DMS53 treated with DMSO at 0.1 percent for 48 hours (cell line): ENCODE measurements at regions not wholly inside any gene's neighbourhood (a gene's known extent, or its start where the extent isn't known, plus 50 kb on each side); places are given as distances from the start of the nearest gene placed in this dataset.
"Not testable (repeated sequence)": the region's sequence is repeated elsewhere in the genome, so short reads cannot be mapped to it uniquely, and the experiment has no call there.

ENCODE experiments used
- DNase-seq: peaks from one replicate; lab custom pipeline; 2025; ENCODE audit not compliant: unreplicated experiment; lab: John Stamatoyannopoulos, UW

GRCh38 chr9:105022545-105022944 is 94.6 kb upstream of the ABCA1 start:
- not testable (repeated sequence) for DNase-seq

- no peak for DNase-seq
Observed at GRCh38 chr9:105023788-105024187, 95.8 kb upstream of the ABCA1 start.

- DNase-seq: no peak
Observed at GRCh38 chr9:105024529-105024928, 96.6 kb upstream of the ABCA1 start.

DNA sequence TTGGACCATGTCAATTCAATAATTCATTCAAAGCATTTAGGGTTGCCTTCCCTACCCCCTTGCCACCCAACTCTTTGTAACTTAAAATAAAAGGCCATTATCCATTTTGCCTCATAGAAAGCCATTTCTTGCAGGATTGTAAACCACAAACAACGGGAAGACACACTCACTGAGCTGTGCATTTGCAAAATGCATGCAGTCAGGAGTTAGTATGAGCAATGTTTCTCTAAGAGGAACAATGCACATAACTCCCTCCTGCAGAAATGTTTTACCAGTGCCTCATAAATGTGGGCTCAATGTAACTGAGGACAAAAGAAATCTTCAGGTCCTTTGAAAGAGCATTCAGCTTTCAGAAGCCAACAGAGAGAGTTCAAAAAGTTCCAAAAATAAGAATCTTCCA is 98.5 kb upstream of the ABCA1 start:
- DNase-seq: no peak

GRCh38 chr9:105027084-105027483 is 99.1 kb upstream of the ABCA1 start:
- DNase-seq: no peak

DNA sequence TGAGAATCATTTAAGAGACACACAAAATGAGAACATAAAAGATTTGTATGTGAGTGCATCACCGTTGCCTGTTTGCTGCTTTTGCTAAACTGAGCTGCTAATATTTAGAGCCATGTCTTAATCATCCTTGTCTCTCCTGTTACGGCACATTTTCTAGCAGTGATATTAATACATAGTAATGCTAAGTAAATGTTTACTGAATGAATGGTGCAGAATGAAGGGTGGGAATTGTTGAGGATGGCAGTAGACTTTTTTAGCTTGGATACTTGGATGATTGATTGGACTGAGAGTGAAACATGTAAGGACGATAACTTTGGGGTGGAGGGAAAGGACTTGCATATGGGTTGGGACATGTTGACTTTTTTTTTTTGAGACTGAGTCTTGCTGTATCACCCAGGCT is 102.3 kb upstream of the ABCA1 start:
- no peak for DNase-seq

DNA sequence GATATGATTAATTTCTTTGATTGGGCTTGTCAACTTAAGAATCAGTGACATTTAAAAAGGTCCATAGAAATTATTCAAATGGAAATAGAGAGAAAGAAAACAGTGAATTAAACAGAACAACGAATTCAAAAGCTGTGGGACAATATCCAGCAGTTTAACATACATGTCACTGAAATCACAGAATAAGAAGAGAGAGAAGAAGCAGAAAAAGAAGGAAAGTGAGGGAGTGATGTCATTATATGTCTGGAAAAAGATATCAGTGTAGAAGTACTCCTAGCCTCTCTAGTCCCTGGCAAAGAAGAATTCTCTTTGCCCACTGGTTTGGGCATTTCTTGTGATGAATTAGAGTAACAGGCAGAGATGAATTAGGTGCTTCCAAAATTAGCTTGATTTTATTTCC is 109.2 kb upstream of the ABCA1 start:
- no peak for DNase-seq

- no peak for DNase-seq
Observed at GRCh38 chr9:105038051-105038450, 110.1 kb upstream of the ABCA1 start.

GRCh38 chr9:105039175-105039799 is 111.3 kb upstream of the ABCA1 start:
- DNase-seq: peak; percentile 3

DNA sequence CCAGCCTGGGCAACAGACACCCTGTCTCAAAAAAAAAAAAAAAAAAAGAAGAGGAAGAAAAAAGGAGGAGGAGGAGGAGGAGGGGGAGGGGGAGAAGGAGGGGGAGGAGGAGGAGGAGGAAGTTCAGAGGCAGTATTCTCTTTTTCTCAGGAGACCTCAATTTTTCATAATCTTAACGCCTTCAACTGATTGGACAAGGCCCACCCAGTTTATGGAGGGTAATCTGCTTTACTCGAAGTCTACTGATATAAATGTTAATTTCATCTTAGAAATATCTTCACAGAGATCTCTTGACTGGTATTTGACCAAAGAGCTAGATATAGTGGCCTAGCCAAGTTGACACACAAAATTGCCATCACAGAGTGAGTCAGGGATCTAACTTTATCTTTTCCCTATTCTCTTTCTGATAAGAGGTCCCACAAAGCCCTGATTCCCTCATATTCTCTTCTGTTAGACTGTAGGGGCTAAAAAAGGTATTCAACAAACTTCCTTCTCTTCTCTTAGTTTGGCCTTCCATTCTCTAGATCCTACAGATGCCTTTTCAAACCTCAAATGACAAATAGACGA is 115.5 kb upstream of the ABCA1 start:
- no peak for DNase-seq

DNA sequence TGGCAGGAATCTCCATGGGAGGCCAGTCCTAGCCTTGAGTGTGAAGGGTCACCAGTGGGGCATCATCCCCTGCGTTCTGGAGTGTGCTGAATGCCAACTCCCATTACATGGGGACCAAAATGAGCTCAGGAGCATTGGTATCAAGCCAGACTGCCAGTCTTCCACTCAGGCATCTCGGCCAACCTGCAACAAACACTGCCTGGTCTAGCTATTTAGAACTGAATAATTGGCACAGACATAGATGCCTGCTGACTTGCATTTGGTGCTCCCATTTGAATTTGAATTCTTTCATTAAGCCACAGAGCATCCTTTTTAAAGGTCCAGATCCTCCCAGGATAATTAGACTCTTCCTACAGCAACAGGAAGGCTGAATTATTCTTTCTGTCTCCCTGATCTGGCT is 116.6 kb upstream of the ABCA1 start:
- no peak for DNase-seq

DNA sequence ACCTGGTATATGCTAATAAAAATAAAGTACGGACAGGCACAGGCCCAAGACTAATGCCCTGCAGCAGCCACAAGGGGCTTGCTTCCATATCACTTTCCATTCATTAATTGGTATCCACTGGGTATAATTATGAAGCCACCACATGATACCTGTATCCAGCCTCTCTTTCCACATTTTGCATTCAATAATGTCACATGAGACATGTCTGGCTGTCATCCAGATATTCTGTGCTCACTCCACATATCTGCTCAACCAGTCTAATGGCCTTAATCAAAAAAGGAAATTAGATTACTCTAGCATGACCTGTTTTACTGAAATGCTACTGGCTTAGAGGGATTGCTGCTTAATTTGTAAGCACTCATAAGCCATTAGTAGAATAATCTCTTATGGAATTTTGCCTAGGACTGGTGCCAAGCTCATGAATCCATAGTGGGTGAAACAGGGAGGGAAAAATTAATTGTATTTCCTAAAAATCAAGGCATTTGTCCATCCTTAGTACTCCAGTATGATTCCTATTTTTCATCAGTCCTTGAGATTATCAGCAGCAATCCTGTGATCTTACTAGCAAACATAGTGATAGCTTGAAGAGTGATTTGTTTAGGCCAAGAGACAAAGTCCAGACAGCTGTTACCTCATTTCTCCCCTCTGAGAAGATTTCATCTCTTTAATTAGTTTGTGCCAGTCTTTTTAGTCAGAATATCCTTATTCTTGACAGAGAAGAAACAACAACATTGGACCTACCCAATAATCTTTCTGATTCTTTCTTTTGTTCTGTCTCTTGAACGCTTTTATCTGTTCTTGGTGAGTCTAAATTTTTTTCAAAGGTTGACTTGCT is 119.2 kb upstream of the ABCA1 start:
- DNase-seq: no peak

- DNase-seq: no peak
Observed at GRCh38 chr9:105047742-105048041, 119.7 kb upstream of the ABCA1 start.

DNA sequence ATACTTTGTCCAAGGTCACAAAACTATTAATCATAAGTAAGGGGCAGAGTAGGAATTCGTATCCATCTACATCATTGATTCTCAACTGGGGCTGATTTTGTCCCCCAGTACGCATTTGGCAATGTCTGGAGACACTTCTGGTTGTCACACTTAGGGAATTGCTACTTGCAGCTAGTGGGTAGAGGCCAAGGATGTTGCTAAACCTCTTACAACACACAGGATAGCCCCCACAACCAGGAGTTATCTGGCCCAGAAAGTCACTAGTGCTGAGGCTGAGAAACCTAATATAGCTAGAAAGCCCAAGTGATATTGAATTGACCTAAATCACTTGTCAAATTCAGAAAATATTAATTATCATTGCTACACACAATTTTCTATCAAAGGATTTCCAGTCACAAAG is 120.4 kb upstream of the ABCA1 start:
- no peak for DNase-seq

DNA sequence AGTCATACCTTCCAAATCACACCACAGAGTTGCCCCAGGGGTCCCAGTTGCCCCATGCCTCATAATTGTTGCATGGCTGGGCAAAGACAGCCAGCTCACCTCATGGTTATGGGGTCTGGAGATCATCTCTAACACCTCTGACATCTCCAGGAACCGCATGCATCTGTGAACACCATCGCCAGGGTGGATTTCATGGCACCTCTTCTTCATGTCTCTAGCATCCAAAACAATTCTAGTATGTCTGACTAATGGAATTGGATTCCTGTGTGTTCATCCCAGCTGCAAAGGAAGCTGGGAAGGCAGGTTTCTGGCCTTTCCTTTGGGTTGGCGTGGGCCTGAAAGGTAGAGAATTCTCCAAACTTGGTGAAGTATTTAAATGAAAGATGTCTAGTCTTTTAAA is 122.3 kb upstream of the ABCA1 start:
- DNase-seq: no peak

DNA sequence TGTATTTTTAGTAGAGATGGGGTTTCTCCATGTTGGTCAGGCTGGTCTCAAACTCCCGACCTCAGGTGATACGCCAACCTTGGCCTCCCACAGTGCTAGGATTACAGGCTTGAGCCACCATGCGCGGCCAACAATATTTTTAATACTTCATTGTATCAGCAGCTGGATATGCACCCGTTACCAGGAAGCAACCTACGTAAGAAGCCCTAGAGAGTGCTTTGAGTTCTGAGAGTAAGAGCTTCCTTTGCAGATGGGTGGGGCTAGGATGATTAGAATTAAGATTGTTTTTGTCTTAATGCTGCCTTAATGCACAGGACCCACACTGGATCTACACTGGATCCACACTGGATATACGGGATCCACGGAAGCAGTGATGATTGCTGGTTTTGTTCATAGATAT is 123.9 kb upstream of the ABCA1 start:
- DNase-seq: no peak

DNA sequence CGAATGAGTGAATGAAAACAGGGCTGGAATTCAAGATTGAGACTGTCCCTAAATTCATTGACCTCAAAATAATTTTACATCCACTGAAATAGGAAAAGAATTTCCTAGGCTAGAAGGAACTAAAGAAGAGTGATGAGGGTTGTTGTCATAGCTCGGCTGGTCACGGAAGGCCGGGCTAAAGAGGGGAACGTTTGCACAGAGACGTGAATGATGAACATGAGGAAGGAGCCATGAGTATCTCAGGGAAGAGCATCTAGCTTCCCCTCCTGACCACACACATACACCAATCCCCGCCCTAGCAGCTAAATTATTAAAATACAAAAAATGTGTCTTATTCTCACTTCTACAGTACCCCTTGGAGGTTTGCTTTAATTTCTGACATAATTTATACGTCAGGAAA is 124.4 kb upstream of the ABCA1 start:
- DNase-seq: no peak

- no peak for DNase-seq
Observed at GRCh38 chr9:105053209-105053652, 125.3 kb upstream of the ABCA1 start.

DNA sequence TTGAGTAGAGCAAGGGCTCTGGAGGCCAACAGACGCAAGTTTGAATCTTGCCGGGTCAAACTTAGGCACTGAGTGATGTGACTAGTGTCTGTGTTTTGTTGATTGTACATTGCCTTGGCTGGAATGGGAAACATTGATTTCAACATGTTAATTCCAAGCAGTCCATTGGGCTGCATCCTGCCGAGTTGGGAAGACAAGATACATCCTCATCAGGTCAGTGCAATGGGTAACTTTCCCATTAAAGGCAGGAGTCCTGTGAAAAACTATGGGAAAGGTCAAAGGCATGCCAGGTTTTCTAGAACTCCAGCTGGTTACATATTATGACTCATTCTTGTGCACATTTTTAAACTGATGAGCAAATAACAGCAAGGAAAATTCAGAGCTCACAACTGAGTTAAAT is 126.5 kb upstream of the ABCA1 start:
- peak; percentile 81 for DNase-seq

DNA sequence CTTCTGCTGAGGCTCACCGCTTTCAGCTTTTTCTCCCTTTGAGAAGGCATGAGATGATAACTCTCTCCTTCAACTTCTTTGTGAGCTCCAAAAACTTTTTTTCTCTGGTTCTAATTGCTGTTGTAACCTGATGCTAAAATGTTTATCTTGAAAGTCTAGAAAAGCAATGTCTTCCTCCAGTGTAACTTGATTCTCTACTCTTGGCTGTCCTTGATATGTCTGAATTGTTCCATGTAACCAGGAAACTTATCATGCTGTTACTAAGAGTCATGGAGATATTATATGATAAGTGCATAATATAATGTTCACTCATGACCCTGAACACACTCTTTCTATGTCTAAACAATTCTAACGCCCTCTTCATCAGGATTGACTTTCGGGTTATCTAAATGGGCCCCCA is 128.0 kb upstream of the ABCA1 start:
- no peak for DNase-seq

- no peak for DNase-seq
Observed at GRCh38 chr9:105057551-105057950, 129.6 kb upstream of the ABCA1 start.

DNA sequence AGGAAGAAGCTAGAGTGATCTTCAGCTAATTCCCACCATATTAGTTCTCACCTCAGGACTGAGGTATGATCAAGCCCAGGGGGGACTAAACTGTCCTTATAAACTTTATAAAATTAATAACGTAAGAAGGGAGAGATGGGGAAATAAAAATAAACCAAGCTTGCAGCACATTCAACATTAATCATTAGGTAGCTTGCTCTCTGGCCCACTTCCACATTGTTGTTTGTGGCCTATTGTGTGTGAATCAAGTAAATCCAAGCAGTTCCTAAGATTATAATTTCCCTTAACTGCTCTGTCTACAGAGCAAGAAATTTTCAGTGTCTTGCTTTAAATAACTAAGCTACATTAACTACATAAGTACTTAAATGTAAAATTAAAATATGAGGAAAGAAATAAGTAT is 131.3 kb upstream of the ABCA1 start:
- no peak for DNase-seq
